HepG2 (cell line): ENCODE measurements at regions not wholly inside any gene's neighbourhood (a gene's known extent, or its start where the extent isn't known, plus 50 kb on each side); places are given as distances from the start of the nearest gene placed in this dataset.

Experiments
- ATAC-seq: fragments of 200-7000 bp; cut with Tn5 transposase; 3 replicates; pipeline ENCODE4 v1.9.1; 2020; ENCODE audit warnings: mild to moderate bottlenecking, moderate library complexity
- BruUV-seq: library from RNA; stranded (reverse); fragments of 400-500 nt; replicated peaks from 2 replicates; lab custom pipeline; 2021; lab: Mats Ljungman, UMichigan
- CTCF ChIA-PET: fragments of 300-600 bp; formaldehyde crosslinking; extraction: SDS; loops from one replicate; lab custom pipeline; 2021; ENCODE audit warnings: low total read pairs, inconsistent platforms, low intra/inter-chr PET ratio; lab: Yijun Ruan, JAX
- POLR2A ChIA-PET: fragments of 350-600 bp; sonication (Branson Sonifier 250); formaldehyde crosslinking; loops from one replicate; lab custom pipeline; 2020; ENCODE audit warnings: antibody characterized with exemption, inconsistent platforms; lab: Yijun Ruan, JAX
- DNase-seq: peaks from one replicate; pipeline ENCODE4 v3.0.0-alpha.2; 2015; ENCODE audit warnings: low spot score
- FAIRE-seq: peaks from 3 replicates; lab custom pipeline; 2011; peaks lifted over from hg19 to GRCh38; lab: Jason Lieb, UNC
- H2AFZ ChIP-seq: one replicate; pipeline ENCODE4 v1.6.1; 2011; ENCODE audit warnings: low read length, inconsistent platforms
- H3K27ac ChIP-seq: fragments of 300-600 bp; 3 replicates; pipeline ENCODE4 v1.8.0; 2011; ENCODE audit warnings: mixed run types, mild to moderate bottlenecking, mixed read lengths, low read length, inconsistent platforms; ENCODE audit not compliant: insufficient read depth; ENCODE audit errors: extremely low read length
- H3K27me3 ChIP-seq, 2 experiments: fragments of 200-600 bp in 1 of 2; 2 replicates in 1 of 2; 3 replicates in 1 of 2; pipeline versions ENCODE4 v1.6.0 to v1.8.0; 2011; ENCODE audit warnings: low read length in 2 of 2, mild to moderate bottlenecking in 2 of 2, moderate library complexity in 2 of 2, inconsistent platforms in 1 of 2; ENCODE audit not compliant: insufficient read depth in 2 of 2, control insufficient read depth in 1 of 2
- H3K36me3 ChIP-seq, 2 experiments: fragments of 200-600 bp in 1 of 2; replicated peaks in 1 of 2; 2 replicates in 1 of 2; 3 replicates in 1 of 2; pipeline versions ENCODE4 v1.5.1 to v1.8.0; 2011; ENCODE audit warnings: low read length in 2 of 2, inconsistent platforms in 1 of 2; ENCODE audit not compliant: insufficient read depth in 2 of 2, control insufficient read depth in 1 of 2
- H3K4me1 ChIP-seq: 2 replicates; pipeline ENCODE4 v1.5.1; 2012; ENCODE audit warnings: low read length, inconsistent platforms; ENCODE audit not compliant: insufficient read depth
- H3K4me2 ChIP-seq: 2 replicates; pipeline ENCODE4 v1.6.0; 2011; ENCODE audit warnings: low read depth, low read length, inconsistent platforms
- H3K4me3 ChIP-seq, 3 experiments: fragments of 200-600 bp in 1 of 3; sonication (generic), shearing (Covaris generic) in 1 of 3; replicated peaks in 1 of 3; 2 replicates each; pipeline ENCODE4 v1.5.1; 2011 to 2016; ENCODE audit warnings: low read length in 3 of 3, inconsistent platforms in 2 of 3, low read depth in 2 of 3, mild to moderate bottlenecking in 2 of 3, control low read depth in 1 of 3, mixed read lengths in 1 of 3; ENCODE audit not compliant: insufficient read depth in 1 of 3
- H3K79me2 ChIP-seq: one replicate; pipeline ENCODE4 v1.6.1; 2011; ENCODE audit warnings: low read length, inconsistent platforms; ENCODE audit not compliant: insufficient read depth
- H3K9ac ChIP-seq: 2 replicates; pipeline ENCODE4 v1.6.0; 2011; ENCODE audit warnings: mild to moderate bottlenecking, low read depth, low read length, inconsistent platforms; ENCODE audit not compliant: insufficient read depth
- H3K9me3 ChIP-seq: 2 replicates; pipeline ENCODE4 v1.5.1; 2012; ENCODE audit warnings: mild to moderate bottlenecking, low read length
- H4K20me1 ChIP-seq: 2 replicates; pipeline ENCODE4 v1.6.0; 2011; ENCODE audit warnings: inconsistent platforms, mild to moderate bottlenecking, low read length, moderate library complexity; ENCODE audit not compliant: insufficient read depth
- CBX2 ChIP-seq, 2 experiments: fragments of 200-600 bp in 1 of 2; sonication (generic); formaldehyde crosslinking in 1 of 2; IDR thresholded peaks; 2 replicates each; pipeline versions ENCODE4 v1.7.0 to v1.8.1; 2018 to 2022; ENCODE audit warnings: low read depth in 2 of 2, low read length in 1 of 2, mild to moderate bottlenecking in 1 of 2, missing genetic modification reagents in 1 of 2
- HNRNPLL ChIP-seq: fragments of 200-400 bp; formaldehyde crosslinking; IDR thresholded peaks from 2 replicates; pipeline ENCODE4 v1.6.1; 2017; ENCODE audit warnings: mild to moderate bottlenecking, low read depth, low read length; ENCODE audit not compliant: poor library complexity, severe bottlenecking
- KLF9 ChIP-seq: IDR thresholded peaks from 2 replicates; pipeline ENCODE4 v1.6.1; 2016; ENCODE audit warnings: low read depth
- NFE2 ChIP-seq: sonication (generic); formaldehyde crosslinking; IDR thresholded peaks from 2 replicates; pipeline ENCODE4 v1.4.0; 2020; ENCODE audit warnings: missing genetic modification reagents
- NR2F2 ChIP-seq: IDR thresholded peaks from 2 replicates; pipeline ENCODE4 v1.6.1; 2012; ENCODE audit warnings: low read depth, inconsistent platforms, borderline replicate concordance
- PHB2 ChIP-seq: fragments of 450-650 bp; IDR thresholded peaks from 2 replicates; pipeline ENCODE4 v1.6.1; 2018; ENCODE audit not compliant: partially characterized antibody
- RBAK ChIP-seq: sonication (generic); formaldehyde crosslinking; IDR thresholded peaks from 2 replicates; pipeline ENCODE4 v1.5.1; 2020; ENCODE audit warnings: mild to moderate bottlenecking, missing genetic modification reagents
- RBM22 ChIP-seq: fragments of 200-400 bp; formaldehyde crosslinking; optimal IDR thresholded peaks from 2 replicates; pipeline ENCODE3; 2017; ENCODE audit warnings: mild to moderate bottlenecking, low read length, moderate library complexity
- SP140L ChIP-seq: sonication (generic); formaldehyde crosslinking; IDR thresholded peaks from 2 replicates; pipeline ENCODE4 v1.4.0; 2020; ENCODE audit warnings: missing genetic modification reagents, borderline replicate concordance
- TMF1 ChIP-seq: sonication (generic); formaldehyde crosslinking; IDR thresholded peaks from 2 replicates; pipeline ENCODE4 v1.8.1; 2022; ENCODE audit warnings: low read depth, missing genetic modification reagents
- ZFP82 ChIP-seq: sonication (generic); formaldehyde crosslinking; IDR thresholded peaks from 2 replicates; pipeline ENCODE4 v1.5.1; 2020; ENCODE audit warnings: mild to moderate bottlenecking, missing genetic modification reagents, borderline replicate concordance
- ZFX ChIP-seq: sonication (generic); formaldehyde crosslinking; IDR thresholded peaks from 2 replicates; pipeline ENCODE4 v1.4.0; 2020; ENCODE audit warnings: mild to moderate bottlenecking, low read depth, missing genetic modification reagents, moderate library complexity
- ZNF251 ChIP-seq: sonication (generic); formaldehyde crosslinking; IDR thresholded peaks from 2 replicates; pipeline ENCODE4 v1.9.0; 2021; ENCODE audit warnings: mild to moderate bottlenecking, missing genetic modification reagents
- ZNF619 ChIP-seq: sonication (generic); formaldehyde crosslinking; IDR thresholded peaks from 2 replicates; pipeline ENCODE4 v1.4.0; 2020; ENCODE audit warnings: mild to moderate bottlenecking, missing genetic modification reagents
- WGBS: methylation state at CpG from one replicate; pipeline ENCODE4 v1.1.6; 2017; ENCODE audit warnings: low lambda C conversion rate; 5-methylcytosine and 5-hydroxymethylcytosine counted together
- in situ Hi-C: cut with HindIII; loops from 2 replicates; pipeline ENCODE4 v1.10.0; 2017; ENCODE audit warnings: low pct_unique_long_range_greater_than_20kb; ENCODE audit not compliant: extremely low pct_ligation_motif_present
- intact Hi-C: fragments of 100-400 bp; cut with micrococcal nuclease; formaldehyde crosslinking; loops from one replicate; pipeline ENCODE4 v1.10.0; 2022; ENCODE audit not compliant: unreplicated experiment
- TF ChIP-seq, protein P1 (sequence below): sonication (generic); formaldehyde crosslinking; IDR thresholded peaks from 2 replicates; pipeline ENCODE4 v1.8.1; 2022; ENCODE audit warnings: mild to moderate bottlenecking, missing genetic modification reagents
- TF ChIP-seq, protein P2 (sequence below): sonication (generic); formaldehyde crosslinking; IDR thresholded peaks from 2 replicates; pipeline ENCODE4 v1.4.0; 2020; ENCODE audit warnings: missing genetic modification reagents, borderline replicate concordance
- TF ChIP-seq, protein P3 (sequence below): sonication (generic); formaldehyde crosslinking; IDR thresholded peaks from 2 replicates; pipeline ENCODE4 v1.4.0; 2020; ENCODE audit warnings: missing genetic modification reagents, borderline replicate concordance
- TF ChIP-seq, protein P4 (sequence below): sonication (generic); formaldehyde crosslinking; IDR thresholded peaks from 2 replicates; pipeline ENCODE4 v1.4.0; 2020; ENCODE audit warnings: missing genetic modification reagents

DNA sequence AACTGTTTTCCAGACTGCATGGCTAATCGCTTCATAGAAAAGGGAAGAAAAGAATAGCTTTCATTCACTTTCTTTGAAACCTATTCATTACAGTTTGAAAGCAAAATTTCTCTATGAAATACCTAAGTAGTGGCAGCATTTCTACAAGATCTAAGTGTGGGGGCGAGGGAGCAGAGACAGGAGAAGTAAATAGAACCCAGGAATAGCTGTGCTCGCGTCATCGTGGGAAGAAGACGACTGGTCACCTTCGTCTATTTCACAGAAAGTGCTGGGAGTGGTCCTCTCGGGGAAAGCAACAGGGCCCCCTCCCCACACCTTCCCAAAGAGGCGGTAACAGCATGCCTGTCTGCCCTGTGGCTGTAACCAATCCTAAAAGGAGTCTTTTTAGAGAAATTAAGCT is 169.9 kb upstream of the NOCT start:
- H3K36me3 ChIP-seq, result no peaks in the 10 kb centered on the region
- intact Hi-C loops, result no loop called here
- no peak for DNase-seq
- TF ChIP-seq ZNF251 (CRISPR knock-in tag) (no peak), ZFP82 (no peak), ZNF619 (CRISPR knock-in tag) (no peak), ZFX (CRISPR knock-in tag) (no peak), SP140L (CRISPR knock-in tag) (no peak), RBM22 (no peak), PHB2 (no peak), HNRNPLL (no peak), CBX2 (IDR thresholded peaks at IDR 0.05; ENCODE audit: low read depth, low read length) (no peak), CBX2 (CRISPR knock-in tag; IDR thresholded peaks at IDR 0.05; ENCODE audit: low read depth) (no peak), TMF1 (no peak), RBAK (no peak), NR2F2 (no peak), KLF9 (no peak), NFE2 (CRISPR knock-in tag) (no peak)
- TF ChIP-seq, protein P1, sequence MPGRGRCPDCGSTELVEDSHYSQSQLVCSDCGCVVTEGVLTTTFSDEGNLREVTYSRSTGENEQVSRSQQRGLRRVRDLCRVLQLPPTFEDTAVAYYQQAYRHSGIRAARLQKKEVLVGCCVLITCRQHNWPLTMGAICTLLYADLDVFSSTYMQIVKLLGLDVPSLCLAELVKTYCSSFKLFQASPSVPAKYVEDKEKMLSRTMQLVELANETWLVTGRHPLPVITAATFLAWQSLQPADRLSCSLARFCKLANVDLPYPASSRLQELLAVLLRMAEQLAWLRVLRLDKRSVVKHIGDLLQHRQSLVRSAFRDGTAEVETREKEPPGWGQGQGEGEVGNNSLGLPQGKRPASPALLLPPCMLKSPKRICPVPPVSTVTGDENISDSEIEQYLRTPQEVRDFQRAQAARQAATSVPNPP (CRISPR knock-in tag), result no peak
- TF ChIP-seq, protein P2, sequence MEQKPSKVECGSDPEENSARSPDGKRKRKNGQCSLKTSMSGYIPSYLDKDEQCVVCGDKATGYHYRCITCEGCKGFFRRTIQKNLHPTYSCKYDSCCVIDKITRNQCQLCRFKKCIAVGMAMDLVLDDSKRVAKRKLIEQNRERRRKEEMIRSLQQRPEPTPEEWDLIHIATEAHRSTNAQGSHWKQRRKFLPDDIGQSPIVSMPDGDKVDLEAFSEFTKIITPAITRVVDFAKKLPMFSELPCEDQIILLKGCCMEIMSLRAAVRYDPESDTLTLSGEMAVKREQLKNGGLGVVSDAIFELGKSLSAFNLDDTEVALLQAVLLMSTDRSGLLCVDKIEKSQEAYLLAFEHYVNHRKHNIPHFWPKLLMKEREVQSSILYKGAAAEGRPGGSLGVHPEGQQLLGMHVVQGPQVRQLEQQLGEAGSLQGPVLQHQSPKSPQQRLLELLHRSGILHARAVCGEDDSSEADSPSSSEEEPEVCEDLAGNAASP (CRISPR knock-in tag), result no peak
- TF ChIP-seq, protein P3, sequence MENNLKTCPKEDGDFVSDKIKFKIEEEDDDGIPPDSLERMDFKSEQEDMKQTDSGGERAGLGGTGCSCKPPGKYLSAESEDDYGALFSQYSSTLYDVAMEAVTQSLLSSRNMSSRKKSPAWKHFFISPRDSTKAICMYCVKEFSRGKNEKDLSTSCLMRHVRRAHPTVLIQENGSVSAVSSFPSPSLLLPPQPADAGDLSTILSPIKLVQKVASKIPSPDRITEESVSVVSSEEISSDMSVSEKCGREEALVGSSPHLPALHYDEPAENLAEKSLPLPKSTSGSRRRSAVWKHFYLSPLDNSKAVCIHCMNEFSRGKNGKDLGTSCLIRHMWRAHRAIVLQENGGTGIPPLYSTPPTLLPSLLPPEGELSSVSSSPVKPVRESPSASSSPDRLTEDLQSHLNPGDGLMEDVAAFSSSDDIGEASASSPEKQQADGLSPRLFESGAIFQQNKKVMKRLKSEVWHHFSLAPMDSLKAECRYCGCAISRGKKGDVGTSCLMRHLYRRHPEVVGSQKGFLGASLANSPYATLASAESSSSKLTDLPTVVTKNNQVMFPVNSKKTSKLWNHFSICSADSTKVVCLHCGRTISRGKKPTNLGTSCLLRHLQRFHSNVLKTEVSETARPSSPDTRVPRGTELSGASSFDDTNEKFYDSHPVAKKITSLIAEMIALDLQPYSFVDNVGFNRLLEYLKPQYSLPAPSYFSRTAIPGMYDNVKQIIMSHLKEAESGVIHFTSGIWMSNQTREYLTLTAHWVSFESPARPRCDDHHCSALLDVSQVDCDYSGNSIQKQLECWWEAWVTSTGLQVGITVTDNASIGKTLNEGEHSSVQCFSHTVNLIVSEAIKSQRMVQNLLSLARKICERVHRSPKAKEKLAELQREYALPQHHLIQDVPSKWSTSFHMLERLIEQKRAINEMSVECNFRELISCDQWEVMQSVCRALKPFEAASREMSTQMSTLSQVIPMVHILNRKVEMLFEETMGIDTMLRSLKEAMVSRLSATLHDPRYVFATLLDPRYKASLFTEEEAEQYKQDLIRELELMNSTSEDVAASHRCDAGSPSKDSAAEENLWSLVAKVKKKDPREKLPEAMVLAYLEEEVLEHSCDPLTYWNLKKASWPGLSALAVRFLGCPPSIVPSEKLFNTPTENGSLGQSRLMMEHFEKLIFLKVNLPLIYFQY (CRISPR knock-in tag), result no peak
- TF ChIP-seq, protein P4, sequence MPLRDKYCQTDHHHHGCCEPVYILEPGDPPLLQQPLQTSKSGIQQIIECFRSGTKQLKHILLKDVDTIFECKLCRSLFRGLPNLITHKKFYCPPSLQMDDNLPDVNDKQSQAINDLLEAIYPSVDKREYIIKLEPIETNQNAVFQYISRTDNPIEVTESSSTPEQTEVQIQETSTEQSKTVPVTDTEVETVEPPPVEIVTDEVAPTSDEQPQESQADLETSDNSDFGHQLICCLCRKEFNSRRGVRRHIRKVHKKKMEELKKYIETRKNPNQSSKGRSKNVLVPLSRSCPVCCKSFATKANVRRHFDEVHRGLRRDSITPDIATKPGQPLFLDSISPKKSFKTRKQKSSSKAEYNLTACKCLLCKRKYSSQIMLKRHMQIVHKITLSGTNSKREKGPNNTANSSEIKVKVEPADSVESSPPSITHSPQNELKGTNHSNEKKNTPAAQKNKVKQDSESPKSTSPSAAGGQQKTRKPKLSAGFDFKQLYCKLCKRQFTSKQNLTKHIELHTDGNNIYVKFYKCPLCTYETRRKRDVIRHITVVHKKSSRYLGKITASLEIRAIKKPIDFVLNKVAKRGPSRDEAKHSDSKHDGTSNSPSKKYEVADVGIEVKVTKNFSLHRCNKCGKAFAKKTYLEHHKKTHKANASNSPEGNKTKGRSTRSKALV (CRISPR knock-in tag), result no peak
- CTCF ChIA-PET, result no interaction called here
- ATAC-seq, result no peak
- no peaks in the 10 kb centered on the region for H4K20me1 ChIP-seq
- no peak overlapping the region for H2AFZ ChIP-seq
- H3K4me2 ChIP-seq, result no peak overlapping the region
- H3K79me2 ChIP-seq, result no peaks in the 10 kb centered on the region
- POLR2A ChIA-PET, result no interaction called here
- no peak overlapping the region for H3K27ac ChIP-seq
- 11% methylated on average over 9 of the region's 9 CpGs for WGBS
- no peaks in the 10 kb centered on the region for H3K27me3 ChIP-seq
- no peak overlapping the region for H3K4me3 ChIP-seq
- FAIRE-seq, result no peak
- BruUV-seq, result no TSS peak
- in situ Hi-C loops, result no loop called here
- H3K4me1 ChIP-seq, result no peaks in the 10 kb centered on the region
- H3K9ac ChIP-seq, result no peak overlapping the region
- no peaks in the 10 kb centered on the region for H3K9me3 ChIP-seq
